CD4-positive, alpha-beta T cell (primary cell): ENCODE measurements at regions not wholly inside any gene's neighbourhood (a gene's known extent, or its start where the extent isn't known, plus 50 kb on each side); places are given as distances from the start of the nearest gene placed in this dataset.

Experiments used
- ATAC-seq: fragments of 200-7000 bp; cut with Tn5 transposase; one replicate; pipeline ENCODE4 v1.10.0; 2022; ENCODE audit warnings: mild to moderate bottlenecking; ENCODE audit not compliant: poor library complexity
- CTCF ChIA-PET: fragments of 350-600 bp; sonication (Branson Sonifier 250); formaldehyde crosslinking; loops from one replicate; lab custom pipeline; 2021; ENCODE audit warnings: antibody characterized with exemption, inconsistent platforms; lab: Charles Lee
- POLR2A ChIA-PET: fragments of 350-600 bp; sonication (Branson Sonifier 250); formaldehyde crosslinking; loops from one replicate; lab custom pipeline; 2021; ENCODE audit warnings: antibody characterized with exemption, inconsistent platforms; lab: Charles Lee
- DNase-seq, 14 experiments: peaks; one replicate each; pipeline ENCODE4 v3.0.0-alpha.2; 2013 to 2020; ENCODE audit warnings: mixed read lengths in 2 of 14
- H3K27ac ChIP-seq, 2 donors: one replicate each; pipeline versions ENCODE4 v1.5.1 to v1.7.0; 2013; ENCODE audit warnings: low read length in 2 of 2, low read depth in 1 of 2, mild to moderate bottlenecking in 1 of 2
- H3K27me3 ChIP-seq, 2 experiments: 1 replicate in 1 of 2; 2 replicates in 1 of 2; pipeline versions ENCODE4 v1.6.1 to v1.7.0; 2013; ENCODE audit warnings: low read length in 2 of 2, control low read depth in 1 of 2, mild to moderate bottlenecking in 1 of 2, moderate library complexity in 1 of 2; ENCODE audit not compliant: insufficient read depth in 2 of 2, control insufficient read depth in 1 of 2
- H3K36me3 ChIP-seq: one replicate; pipeline ENCODE4 v1.6.1; 2013; ENCODE audit warnings: low read length, control low read depth; ENCODE audit not compliant: insufficient read depth
- H3K4me1 ChIP-seq: one replicate; pipeline ENCODE4 v1.6.1; 2013; ENCODE audit warnings: low read length, control low read depth; ENCODE audit not compliant: insufficient read depth
- H3K4me3 ChIP-seq: one replicate; pipeline ENCODE4 v1.5.1; 2013; ENCODE audit warnings: mild to moderate bottlenecking, low read length, moderate library complexity
- H3K9me3 ChIP-seq, 2 experiments: 1 replicate in 1 of 2; 2 replicates in 1 of 2; pipeline versions ENCODE4 v1.6.1 to v1.7.0; 2013; ENCODE audit warnings: low read length in 2 of 2, mild to moderate bottlenecking in 2 of 2, control low read depth in 1 of 2, moderate library complexity in 1 of 2; ENCODE audit not compliant: control insufficient read depth in 1 of 2, insufficient read depth in 1 of 2
- H3K27ac Mint-ChIP-seq: one replicate; pipeline ENCODE4 v1.8.0; 2020; ENCODE audit warnings: mixed read lengths
- H3K27me3 Mint-ChIP-seq: one replicate; pipeline ENCODE4 v1.8.0; 2021; ENCODE audit warnings: mixed read lengths
- H3K36me3 Mint-ChIP-seq: one replicate; pipeline ENCODE4 v1.8.0; 2021; ENCODE audit warnings: low read depth, mixed read lengths
- H3K4me1 Mint-ChIP-seq: one replicate; pipeline ENCODE4 v1.8.0; 2021; ENCODE audit warnings: low read depth, mixed read lengths
- H3K4me3 Mint-ChIP-seq: one replicate; pipeline ENCODE4 v1.8.0; 2020; ENCODE audit warnings: mild to moderate bottlenecking, mixed read lengths
- H3K9me3 Mint-ChIP-seq: one replicate; pipeline ENCODE4 v1.8.0; 2020; ENCODE audit warnings: mixed read lengths
- intact Hi-C, 2 experiments: fragments of 100-400 bp; cut with DNase I in 1 of 2; cut with micrococcal nuclease in 1 of 2; formaldehyde crosslinking; loops; one replicate each; pipeline versions ENCODE4 v1.15.1 to v1.9.0; 2023 to 2025; cut with DNase I, micrococcal nuclease
- TF ChIP-seq, protein P1 (sequence below): fragments of 200-600 bp; IDR thresholded peaks from one replicate; pipeline ENCODE4 v1.8.0; 2022; ENCODE audit warnings: antibody characterized with exemption, mild to moderate bottlenecking

DNA sequence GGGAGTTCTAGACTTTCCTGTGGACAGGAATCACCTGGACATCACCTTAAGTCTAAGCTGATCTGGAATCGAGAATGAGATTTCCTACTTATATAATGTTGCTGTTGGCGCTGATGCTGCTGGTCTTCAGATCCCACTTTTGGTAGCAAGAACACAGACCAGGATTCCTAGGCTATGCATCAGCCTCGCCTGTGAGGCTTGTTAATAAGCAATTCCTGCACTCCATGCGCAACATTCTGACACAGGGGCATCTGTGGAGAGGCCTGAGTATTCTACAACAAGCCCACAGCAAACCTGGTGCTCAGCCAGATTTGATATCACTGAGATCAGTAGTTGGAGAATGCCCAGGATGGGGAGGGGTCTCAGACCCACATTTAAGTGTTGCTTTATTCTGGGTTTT lies 52.0 kb upstream of the TRIM26 start:
- no peak for DNase-seq
- H3K27ac Mint-ChIP-seq, result no peak overlapping the region

DNA sequence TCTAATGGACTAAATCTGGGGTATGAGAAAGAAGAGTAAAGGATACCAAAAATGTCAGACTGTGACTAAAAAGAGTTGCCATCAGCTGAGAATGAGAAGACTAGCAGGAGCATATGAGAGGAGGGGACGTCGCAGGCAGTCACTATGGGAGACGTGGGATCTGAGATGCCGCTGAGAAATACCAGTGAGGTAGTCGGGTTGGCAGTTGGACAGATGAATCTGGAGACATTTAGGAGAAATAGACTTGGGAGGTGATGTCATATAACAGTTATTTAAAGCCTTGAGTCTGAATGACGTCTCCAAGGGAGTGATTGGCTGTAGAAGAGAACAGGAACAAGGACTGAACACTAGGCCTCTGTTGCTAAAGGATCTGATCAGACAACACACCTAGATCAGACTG lies 51.5 kb upstream of the TRIM26 start:
- TF ChIP-seq, protein P1, sequence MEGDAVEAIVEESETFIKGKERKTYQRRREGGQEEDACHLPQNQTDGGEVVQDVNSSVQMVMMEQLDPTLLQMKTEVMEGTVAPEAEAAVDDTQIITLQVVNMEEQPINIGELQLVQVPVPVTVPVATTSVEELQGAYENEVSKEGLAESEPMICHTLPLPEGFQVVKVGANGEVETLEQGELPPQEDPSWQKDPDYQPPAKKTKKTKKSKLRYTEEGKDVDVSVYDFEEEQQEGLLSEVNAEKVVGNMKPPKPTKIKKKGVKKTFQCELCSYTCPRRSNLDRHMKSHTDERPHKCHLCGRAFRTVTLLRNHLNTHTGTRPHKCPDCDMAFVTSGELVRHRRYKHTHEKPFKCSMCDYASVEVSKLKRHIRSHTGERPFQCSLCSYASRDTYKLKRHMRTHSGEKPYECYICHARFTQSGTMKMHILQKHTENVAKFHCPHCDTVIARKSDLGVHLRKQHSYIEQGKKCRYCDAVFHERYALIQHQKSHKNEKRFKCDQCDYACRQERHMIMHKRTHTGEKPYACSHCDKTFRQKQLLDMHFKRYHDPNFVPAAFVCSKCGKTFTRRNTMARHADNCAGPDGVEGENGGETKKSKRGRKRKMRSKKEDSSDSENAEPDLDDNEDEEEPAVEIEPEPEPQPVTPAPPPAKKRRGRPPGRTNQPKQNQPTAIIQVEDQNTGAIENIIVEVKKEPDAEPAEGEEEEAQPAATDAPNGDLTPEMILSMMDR, result no peak
- Histone ChIP-seq H3K27ac (no peak overlapping the region), H3K4me1 (peaks cover 11% of the 10 kb centered on the region), H3K36me3 (peaks cover 2% of the 10 kb centered on the region), H3K4me3 (no peak overlapping the region), H3K27me3 (no peaks in the 10 kb centered on the region), H3K9me3 (no peaks in the 10 kb centered on the region)
- H3K4me1 Mint-ChIP-seq, result no peaks in the 10 kb centered on the region
- no peak overlapping the region for H3K27ac Mint-ChIP-seq
- no peak for DNase-seq
- POLR2A ChIA-PET, result no interaction called here
- peaks cover 16% of the 10 kb centered on the region for H3K36me3 Mint-ChIP-seq
- intact Hi-C loops, result loop anchor here in 1 of 2 experiments (5.0 kb wide), 1 partner anchor 58 kb away; no protein-coding TSS in a partner anchor
- H3K4me3 Mint-ChIP-seq, result no peak overlapping the region
- no peaks in the 10 kb centered on the region for H3K9me3 Mint-ChIP-seq
- no peaks in the 10 kb centered on the region for H3K27me3 Mint-ChIP-seq
- CTCF ChIA-PET, result no interaction called here
- no peak for ATAC-seq

More for the DNA sequence above, 52.0 kb upstream of the TRIM26 start:
- Histone ChIP-seq H3K4me1 (peaks cover 8% of the 10 kb centered on the region), H3K27me3 (no peaks in the 10 kb centered on the region), H3K36me3 (peaks cover 2% of the 10 kb centered on the region), H3K4me3 (no peak overlapping the region), H3K9me3 (no peaks in the 10 kb centered on the region), H3K27ac (no peak overlapping the region)
- Mint-ChIP-seq H3K4me3 (no peak overlapping the region), H3K36me3 (peaks cover 16% of the 10 kb centered on the region), H3K4me1 (no peaks in the 10 kb centered on the region), H3K9me3 (no peaks in the 10 kb centered on the region), H3K27me3 (no peaks in the 10 kb centered on the region)
- TF ChIP-seq, protein P1, result no peak
- POLR2A ChIA-PET, result no interaction called here
- intact Hi-C loops, result no loop called here
- CTCF ChIA-PET, result no interaction called here
- ATAC-seq, result no peak

DNA sequence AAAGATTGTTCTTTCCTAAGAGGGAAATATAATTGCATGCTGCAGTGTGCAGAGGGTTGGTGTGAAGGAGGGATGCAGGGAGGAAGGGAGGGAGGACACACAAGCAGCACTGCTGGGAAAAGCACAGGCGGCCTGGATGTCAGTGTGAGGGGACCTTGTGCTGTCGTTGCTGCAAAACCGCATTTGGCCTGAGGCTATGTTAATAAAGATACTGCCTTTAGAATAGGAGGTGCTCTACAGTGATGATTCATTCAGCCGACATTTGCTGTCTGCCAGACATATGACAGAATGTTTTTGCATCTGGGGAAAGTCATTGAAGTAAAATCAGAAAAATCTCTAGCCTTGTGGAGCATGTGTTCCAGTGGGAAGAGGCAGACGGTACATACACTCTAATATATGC lies 50.5 kb upstream of the TRIM26 start:
- TF ChIP-seq, protein P1, result no peak
- DNase-seq (no peak), ATAC-seq (no peak)
- H3K27ac ChIP-seq, result no peak overlapping the region
- Mint-ChIP-seq H3K4me1 (peaks cover 7% of the 10 kb centered on the region), H3K27ac (no peak overlapping the region), H3K27me3 (no peaks in the 10 kb centered on the region), H3K4me3 (no peak overlapping the region), H3K9me3 (no peaks in the 10 kb centered on the region), H3K36me3 (peaks cover 16% of the 10 kb centered on the region)
- ChIA-PET POLR2A (no interaction called here), CTCF (no interaction called here)
- H3K4me1 ChIP-seq, result peaks cover 16% of the 10 kb centered on the region
- no peaks in the 10 kb centered on the region for H3K27me3 ChIP-seq
- H3K4me3 ChIP-seq, result no peak overlapping the region
- H3K9me3 ChIP-seq, result no peaks in the 10 kb centered on the region
- intact Hi-C loops, result loop anchor here in 1 of 2 experiments (5.0 kb wide), 1 partner anchor 59 kb away; no protein-coding TSS in a partner anchor
- H3K36me3 ChIP-seq, result peaks cover 2% of the 10 kb centered on the region
